C4-2B (cell line): ENCODE measurements at regions not wholly inside any gene's neighbourhood (a gene's known extent, or its start where the extent isn't known, plus 50 kb on each side); places are given as distances from the start of the nearest gene placed in this dataset.
"Not testable (repeated sequence)": the region's sequence is repeated elsewhere in the genome, so short reads cannot be mapped to it uniquely, and the experiment has no call there.

Experiments used
- H3K27ac ChIP-seq: fragments of 450-650 bp; 2 replicates; pipeline ENCODE4 v1.5.1; 2017
- ZFX ChIP-seq: fragments of 450-650 bp; IDR thresholded peaks from 2 replicates; pipeline ENCODE4 v1.6.1; 2017
- TF ChIP-seq, protein P1 (sequence below): fragments of 450-650 bp; conservative IDR thresholded peaks from 2 replicates; pipeline ENCODE4 v1.5.1; 2017; ENCODE audit warnings: mild to moderate bottlenecking

DNA sequence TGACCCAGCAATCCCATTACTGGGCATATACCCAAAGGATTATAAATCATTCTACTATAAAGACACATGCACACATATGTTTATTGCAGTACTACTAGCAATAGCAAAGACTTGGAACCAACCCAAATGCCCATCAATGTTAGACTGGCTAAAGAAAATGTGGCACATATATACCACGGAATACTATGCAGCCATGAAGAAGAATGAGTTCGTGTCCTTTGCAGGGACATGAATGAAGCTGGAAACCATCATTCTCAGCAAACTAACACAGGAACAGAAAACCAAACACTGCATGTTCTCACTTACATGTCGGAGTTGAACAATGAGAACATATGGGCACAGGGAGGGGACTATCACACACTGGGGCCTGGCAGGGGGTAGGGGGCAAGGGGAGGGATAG lies 183.0 kb downstream of the HACE1 start:
- not testable (repeated sequence) for H3K27ac ChIP-seq

DNA sequence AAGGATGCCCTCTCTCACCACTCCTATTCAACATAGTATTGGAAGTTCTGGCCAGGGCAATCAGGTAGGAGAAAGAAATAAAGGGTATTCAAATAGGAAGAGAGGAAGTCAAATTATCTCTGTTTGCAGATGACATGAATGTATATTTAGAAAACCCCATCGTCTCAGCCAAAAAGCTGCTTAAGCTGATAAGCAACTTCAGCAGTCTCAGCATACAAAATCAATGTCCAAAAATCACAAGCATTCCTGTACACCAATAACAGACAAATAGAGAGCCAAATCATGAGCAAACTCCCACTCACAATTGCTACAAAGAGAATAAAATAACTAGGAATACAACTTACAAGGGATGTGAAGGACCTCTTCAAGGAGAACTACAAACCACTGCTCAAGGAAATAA lies 184.6 kb downstream of the HACE1 start:
- H3K27ac ChIP-seq: not testable (repeated sequence)

DNA sequence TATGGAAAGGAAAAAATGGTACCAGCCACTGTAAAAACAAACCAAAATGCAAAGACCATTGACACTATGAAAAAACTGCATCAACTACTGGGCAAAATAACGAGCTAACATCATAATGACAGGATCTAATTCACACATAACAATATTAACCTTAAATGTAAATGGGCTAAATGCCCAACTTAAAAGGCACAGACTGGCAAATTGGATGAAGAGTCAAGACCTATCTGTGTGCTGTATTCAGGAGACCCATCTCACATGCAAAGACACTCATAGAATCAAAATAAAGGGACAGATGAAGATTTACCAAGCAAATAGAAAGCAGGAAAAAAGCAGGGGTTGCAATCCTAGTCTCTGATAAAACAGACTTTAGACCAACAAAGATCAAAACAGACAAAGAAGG lies 186.6 kb downstream of the HACE1 start:
- not testable (repeated sequence) for H3K27ac ChIP-seq

DNA sequence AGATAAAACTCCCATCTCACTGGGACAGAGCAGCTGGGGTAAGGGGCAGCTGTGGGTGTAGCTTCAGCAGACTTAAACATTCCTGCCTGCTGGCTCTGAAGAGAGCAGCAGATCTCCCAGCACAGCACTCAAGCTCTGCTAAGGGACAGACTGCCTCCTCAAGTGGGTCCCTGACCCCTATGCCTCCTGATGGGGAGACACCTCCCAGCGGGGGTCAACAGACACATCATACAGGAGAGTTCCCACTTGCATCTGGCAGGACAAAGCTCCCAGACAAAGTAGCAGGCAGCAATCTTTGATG lies 188.2 kb downstream of the HACE1 start:
- not testable (repeated sequence) for H3K27ac ChIP-seq

DNA sequence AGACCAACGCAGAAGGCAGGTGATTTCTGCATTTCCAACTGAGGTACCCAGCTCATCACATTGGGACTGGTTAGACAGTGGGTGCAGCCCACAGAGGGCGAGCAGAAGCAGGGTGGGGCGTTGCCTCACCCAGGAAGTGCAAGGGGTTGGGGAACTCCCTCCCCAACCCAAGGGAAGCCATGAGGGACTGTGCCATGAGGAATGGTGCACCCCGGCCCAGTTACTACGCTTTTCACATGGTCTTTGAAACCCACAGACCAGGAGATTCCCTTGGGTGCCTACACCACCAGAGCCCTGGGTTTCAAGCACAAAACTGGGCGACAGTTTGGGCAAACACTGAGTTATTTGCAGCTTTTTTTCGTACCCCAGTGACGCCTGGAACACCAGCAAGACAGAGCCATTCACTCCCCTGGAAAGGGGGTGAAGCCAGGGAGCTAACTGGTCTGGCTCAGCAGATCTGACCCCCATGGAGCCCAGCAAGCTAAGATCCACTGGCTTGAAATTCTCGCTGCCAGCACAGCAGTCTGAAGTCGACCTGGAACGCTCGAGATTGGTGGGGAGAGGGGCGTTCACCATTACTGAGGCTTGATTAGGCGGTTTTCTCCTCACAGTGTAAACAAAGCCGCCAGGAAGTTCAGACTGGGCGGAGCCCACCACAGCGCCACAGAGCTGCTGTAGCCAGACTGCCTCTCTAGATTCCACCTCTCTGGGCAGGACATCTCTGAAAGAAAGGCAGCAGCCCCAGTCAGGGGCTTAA lies 188.7 kb downstream of the HACE1 start:
- not testable (repeated sequence) for H3K27ac ChIP-seq

DNA sequence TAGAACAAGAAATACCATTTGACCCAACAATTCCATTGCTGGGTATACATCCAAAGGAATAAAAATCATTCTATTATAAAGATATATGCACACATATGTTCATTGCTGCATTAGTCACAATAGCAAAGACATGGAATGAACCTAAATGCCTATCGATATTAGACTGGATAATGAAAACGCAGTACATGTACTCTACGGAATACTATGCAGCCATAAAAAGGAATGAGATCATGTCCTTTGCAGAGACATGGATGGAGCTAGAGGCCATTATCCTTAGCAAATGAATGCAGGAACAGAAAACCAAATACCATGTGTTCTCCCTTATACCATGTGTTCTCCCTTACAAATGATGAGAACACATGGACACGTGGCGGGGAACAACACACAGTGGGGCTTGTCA lies 190.2 kb downstream of the HACE1 start:
- TF ChIP-seq, protein P1, sequence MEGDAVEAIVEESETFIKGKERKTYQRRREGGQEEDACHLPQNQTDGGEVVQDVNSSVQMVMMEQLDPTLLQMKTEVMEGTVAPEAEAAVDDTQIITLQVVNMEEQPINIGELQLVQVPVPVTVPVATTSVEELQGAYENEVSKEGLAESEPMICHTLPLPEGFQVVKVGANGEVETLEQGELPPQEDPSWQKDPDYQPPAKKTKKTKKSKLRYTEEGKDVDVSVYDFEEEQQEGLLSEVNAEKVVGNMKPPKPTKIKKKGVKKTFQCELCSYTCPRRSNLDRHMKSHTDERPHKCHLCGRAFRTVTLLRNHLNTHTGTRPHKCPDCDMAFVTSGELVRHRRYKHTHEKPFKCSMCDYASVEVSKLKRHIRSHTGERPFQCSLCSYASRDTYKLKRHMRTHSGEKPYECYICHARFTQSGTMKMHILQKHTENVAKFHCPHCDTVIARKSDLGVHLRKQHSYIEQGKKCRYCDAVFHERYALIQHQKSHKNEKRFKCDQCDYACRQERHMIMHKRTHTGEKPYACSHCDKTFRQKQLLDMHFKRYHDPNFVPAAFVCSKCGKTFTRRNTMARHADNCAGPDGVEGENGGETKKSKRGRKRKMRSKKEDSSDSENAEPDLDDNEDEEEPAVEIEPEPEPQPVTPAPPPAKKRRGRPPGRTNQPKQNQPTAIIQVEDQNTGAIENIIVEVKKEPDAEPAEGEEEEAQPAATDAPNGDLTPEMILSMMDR: no peak
- no peak for TF ChIP-seq ZFX
- H3K27ac ChIP-seq: no peak overlapping the region

DNA sequence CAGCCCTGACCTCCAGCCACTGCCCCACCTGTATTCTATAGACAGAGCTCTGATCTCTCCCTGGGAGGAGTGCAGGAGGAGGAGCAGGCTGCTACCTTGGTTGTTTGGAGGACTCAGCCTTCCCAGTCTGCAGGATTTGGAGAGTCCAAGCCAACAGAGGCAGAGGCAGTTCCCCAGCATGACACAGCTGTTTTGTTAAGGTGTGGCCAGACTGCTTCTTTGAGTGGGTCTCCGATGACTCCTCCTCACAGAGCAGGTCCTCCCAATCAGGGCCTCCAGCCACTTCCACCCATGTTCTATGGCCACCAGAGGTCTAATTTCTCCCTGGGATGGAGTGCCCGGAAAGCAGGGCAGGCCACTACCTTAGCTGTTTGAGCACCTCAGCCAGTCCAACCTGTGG lies 203.5 kb downstream of the HACE1 start:
- TF ChIP-seq, protein P1: no peak
- no peak for TF ChIP-seq ZFX
- no peak overlapping the region for H3K27ac ChIP-seq

DNA sequence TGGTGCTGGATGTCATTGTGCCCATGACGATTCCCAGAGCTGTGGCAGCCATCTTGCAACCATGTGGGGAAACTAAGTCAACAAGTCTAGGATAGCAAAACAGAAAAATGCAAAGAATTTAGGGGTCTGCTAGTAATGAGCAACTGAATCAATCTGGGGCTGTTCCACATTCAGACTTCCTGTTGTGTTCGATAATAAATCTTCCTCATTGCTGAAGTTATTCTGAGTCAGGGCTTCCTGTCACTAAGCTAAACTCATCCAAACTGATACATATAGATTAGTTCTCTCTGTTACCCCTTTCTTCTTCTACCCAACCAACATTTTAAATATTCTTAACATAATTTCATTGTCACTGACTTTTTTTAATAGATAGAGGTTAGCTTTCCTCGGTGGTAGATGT lies 205.9 kb downstream of the HACE1 start:
- H3K27ac ChIP-seq: no peak overlapping the region
- TF ChIP-seq, protein P1: no peak
- no peak for TF ChIP-seq ZFX

DNA sequence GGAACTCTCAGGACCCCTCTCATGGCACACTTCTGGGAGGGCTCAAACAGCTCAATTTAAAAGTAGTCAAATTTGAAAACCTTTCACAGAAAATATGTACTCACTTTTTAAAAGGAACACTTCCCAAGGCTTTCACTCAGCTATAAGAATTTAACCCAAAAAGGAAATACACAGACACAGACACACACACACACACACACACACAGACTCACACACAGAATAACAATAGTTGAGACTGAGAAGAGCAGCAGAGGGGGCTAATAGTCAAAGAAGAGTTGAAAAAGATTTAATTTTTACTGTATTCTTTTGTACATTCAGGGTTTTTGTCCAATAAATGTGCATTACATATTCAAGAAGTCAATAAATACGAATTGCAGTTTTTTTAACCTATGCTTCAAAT lies 211.4 kb downstream of the HACE1 start:
- TF ChIP-seq ZFX: no peak
- TF ChIP-seq, protein P1: no peak
- H3K27ac ChIP-seq: no peak overlapping the region

DNA sequence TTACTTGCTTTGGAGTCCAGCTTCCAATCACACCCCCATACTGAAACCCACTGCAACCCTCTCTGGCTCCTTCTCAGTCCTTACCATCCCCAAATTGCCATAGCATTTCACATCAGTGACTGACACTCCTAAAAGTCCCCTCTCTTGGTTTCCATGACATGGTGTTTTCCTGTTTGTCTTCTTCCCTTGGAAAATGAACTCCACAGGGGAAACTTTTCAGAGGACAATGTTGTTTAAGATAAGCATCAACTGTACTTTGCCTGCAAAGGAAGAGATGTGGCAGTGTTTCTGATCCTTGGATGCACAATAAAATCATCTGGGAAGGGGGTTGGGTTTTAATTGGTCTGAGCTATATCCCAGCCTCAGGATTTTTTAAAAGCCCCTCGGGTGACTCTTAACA lies 214.9 kb downstream of the HACE1 start:
- H3K27ac ChIP-seq: no peak overlapping the region
- TF ChIP-seq, protein P1: no peak
- TF ChIP-seq ZFX: no peak
